ENCODE measurements at regions not wholly inside any gene's neighbourhood (a gene's known extent, or its start where the extent isn't known, plus 50 kb on each side); places are given as distances from the start of the nearest gene placed in this dataset.

DNA sequence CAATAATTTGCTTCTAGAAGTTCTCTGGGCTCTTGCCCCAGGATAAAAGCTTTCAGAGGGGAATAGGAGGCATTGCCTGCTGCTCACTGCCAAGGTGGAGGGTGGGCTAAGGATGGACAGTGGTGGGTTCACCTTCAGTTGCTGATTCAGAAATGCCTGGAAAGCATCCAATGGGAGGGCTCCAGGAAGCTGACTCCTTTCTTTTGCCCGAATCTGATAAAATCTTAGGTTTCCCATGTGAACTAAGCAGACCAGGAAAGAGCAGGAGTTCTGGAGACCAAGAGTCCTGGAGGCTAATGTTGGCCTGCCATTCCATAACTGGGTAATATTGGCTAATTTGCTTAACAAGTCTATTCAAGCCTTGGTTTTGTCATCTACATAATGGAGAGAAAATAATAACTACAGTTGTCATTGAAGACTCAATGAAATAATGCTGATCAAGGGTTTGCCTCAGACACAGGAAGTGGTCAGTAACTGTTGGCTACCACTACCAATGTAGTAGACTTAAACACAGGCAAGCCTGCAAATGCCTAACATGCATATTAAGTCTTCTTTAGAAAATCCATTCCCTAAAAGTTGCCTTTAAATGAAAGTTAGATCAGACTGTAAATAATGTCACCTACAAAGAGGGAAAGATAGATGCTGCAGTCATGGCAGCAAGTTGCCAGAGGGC lies 528.4 kb upstream of the NBEA start:
- no peak for DNase-seq (ENCODE audit: low spot score)

DNA sequence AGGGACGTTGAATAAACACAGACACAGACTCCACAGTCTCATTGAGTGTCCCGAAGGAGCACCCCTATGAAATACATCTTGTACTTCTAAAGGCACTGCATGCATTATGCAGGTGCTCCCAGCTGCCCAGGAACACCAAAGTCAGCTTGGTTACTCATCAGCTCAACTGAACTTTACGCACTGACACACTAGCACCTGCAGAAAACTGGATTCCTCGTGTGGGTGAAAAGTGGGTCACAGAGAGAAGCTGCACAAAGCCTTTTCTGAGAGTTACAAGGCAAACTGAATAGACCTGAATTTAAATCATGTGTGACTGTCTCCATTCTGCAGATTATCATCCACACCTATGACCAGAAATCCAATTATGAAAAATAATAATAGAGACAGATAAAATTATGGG lies 527.5 kb upstream of the NBEA start:
- DNase-seq (ENCODE audit: low spot score) = no peak

DNA sequence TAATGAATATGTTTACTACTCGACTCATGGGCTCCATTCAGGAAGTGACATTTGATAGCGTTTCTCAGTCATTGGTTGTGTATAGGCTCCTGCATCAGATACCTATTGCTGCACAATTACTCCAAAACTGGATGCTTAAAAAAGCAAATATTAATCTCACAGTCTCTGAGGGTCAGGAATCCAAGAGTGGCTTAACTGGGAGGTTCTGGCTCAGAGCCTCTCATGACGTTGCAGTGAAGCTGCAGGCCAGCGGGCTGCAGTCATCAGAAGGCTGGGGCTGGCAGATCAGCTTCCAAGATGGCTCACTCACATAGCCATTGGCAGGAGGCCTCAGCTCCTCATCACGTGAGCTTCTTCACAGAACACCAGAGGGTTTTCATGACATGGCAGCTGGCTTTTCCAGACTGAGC lies 525.1 kb upstream of the NBEA start:
- no peak for DNase-seq (ENCODE audit: low spot score)

DNA sequence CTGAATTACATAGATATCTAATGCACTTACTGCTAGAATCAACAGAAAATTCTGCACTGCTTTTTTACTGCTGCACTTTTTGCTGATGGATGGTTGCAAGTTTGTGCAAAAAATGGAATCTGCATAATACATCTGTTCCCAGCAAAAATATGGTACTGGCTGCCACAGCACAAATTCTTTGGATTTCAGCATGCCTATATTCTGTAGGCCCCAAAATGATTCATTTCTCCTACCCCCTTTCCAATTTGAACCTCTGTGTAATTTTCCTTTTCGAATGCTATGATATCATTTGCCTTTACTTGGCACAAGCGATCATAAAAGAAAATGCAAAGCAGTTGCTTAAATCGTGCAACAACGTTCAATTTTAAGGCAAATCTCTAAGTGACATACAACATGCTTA lies 524.2 kb upstream of the NBEA start:
- DNase-seq (ENCODE audit: low spot score) = no peak

DNA sequence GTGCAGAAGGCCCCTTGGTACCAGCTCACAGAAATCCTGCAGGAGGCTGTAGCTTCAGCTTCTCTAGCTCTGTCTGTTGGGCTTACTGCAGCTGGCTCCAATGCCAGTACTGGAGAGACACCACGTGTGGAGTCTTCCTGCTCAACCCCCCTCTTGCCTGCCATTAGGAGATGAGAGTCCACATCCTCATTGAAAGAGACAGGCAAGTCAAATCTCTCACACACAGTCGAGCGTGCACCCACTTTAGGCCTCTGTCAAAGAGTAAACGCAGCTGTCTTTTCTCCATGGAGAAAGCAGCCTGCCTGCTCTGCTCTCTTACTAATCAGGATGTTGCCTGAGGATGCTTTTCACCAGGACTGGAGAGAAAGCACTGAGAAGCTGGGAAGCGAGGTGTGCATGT lies 523.0 kb upstream of the NBEA start:
- no peak for DNase-seq (ENCODE audit: low spot score)

DNA sequence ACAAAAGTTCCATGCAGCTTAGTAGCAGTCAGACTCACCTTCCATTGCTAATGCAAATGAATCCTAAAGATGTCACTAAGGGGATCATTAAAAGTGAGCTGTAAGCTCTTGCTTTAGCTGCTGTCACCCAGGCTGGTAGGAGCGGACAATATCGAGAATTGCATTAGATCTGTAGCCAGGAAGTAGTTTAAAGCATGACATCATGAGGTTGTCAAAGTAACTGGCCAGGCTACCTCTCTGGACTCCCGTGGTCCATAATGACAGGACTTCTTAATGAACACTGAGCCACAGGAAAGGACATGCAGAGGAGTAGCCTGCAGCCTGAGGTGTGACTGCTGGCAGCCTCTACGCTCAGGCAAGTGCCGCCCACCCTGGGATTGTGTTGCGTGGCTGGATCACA lies 522.3 kb upstream of the NBEA start:
- no peak for DNase-seq (ENCODE audit: low spot score)

DNA sequence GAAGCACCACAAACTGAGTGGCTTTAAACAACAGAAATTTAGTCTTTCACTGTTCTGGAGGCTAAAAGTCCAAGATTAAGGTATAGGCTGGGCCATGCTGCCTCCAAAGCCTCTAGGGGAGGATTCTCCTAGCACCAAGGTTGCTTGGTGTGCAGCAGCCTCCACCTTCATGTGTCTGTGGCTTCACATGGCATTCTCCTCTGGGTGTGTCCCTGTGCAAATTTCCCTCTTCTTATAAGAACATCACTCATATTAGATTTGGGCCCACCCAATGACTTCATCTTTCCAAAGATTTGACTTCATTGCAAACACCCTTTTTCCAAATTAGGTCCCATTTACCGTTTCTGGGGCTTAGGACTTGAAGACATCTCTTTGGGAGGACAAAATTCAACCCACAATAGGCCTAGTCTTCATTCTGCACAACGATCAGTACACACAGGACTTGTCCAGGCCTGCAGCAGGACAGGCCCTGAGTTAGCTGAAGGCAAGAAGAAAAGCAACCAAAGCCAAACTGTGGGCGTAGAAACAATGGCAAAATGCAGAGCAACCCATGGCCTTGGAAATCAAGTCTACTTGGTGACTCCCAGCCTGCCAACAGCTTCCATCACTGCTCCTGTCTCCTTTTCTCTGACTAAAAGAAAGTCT lies 521.2 kb upstream of the NBEA start:
- DNase-seq (ENCODE audit: low spot score) = no peak

DNA sequence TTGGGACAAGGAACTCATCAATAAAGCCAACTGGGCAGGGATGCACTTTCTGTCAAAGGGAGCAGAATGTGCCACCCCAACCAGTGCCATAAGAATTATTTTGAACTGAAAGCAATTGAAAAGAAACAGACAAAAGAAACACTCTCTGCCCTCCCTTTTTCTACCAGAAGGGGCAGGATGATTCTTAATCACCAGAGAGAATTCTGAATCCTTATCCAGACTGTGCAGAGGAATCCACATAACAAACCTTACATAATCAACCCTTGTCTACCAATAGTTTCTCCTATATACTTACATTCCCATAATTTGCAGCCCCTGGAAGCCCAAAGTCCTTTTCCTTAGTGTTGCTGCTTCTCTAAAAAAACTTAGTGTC lies 520.7 kb upstream of the NBEA start:
- no peak for DNase-seq (ENCODE audit: low spot score)

DNA sequence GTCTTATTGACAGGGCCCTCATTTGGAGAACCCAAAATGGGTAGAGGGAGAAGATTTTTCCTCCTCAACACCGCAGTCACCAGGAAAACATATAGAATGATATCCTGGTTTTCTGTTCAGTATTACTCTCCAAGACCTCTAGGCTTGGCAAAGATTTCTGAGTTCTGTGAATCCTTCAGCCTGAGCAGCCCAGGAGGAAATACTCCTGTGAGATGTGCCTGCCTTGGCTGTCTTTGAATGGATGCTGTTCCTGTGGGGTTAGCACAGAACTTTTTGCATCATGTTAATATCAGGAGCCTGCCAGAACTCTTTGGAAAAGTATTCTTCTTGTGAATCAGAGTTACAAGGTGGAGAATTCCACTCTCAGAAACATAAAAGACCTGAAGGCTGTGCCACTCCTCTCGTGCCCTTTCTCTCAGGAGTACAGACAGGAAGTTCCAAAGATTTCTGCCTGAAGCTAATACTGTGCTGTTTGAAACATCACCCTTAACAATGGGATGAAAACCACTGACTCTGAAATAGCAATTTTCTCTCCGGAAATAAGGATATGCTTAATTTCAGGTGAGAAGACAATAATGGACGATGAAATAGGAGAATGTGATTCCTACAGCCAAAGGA lies 520.1 kb upstream of the NBEA start:
- no peak for DNase-seq (ENCODE audit: low spot score)

DNA sequence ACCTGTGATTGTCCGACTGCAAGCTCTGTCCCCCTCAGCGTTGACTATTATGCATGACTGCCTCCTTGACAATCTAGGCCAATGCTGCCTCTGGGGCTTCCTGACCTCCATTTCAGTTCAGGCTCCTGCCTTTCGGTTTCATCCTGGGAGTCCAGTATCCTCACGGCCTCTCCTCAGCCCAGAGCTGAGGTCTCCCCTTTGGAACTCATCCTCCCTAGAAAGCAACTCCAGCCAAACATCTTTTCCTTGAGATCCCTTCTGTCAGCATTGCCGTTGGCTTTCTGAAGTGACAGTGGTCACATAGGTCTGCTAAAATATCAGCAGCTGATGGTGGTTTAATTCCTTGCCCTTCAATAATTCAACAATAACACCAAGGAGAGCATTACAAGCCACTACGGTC lies 519.1 kb upstream of the NBEA start:
- DNase-seq (ENCODE audit: low spot score) = no peak

DNA sequence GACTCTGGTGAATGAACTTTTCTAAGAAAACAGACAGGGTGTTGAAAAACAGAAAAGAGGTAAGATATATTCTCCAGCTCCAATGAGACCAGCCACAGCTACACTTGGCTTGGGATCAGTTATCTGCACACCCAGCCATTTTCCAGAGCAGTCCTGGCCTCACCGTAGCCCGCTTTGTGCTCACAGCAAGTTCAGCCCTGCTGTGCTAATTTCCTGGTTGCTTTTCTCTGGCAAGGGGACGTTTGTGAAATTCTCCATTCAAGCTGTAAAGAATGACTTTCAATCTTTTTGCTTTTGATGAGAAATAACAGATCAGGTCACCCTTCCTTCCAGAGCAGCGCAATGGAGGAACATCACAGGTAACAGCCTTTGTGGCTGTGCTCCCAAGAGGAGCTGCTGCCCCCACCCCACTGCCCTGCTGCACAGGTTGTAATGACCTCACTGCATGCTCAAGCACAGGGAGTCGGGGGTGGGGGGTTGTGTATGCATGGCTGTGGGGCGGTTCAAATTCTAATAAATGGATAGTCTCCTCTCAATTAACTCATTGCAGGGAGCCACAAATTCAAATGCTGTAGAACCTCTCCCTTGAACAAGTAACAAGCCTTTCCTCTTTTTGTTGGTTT lies 516.6 kb upstream of the NBEA start:
- no peak for DNase-seq (ENCODE audit: low spot score)

DNA sequence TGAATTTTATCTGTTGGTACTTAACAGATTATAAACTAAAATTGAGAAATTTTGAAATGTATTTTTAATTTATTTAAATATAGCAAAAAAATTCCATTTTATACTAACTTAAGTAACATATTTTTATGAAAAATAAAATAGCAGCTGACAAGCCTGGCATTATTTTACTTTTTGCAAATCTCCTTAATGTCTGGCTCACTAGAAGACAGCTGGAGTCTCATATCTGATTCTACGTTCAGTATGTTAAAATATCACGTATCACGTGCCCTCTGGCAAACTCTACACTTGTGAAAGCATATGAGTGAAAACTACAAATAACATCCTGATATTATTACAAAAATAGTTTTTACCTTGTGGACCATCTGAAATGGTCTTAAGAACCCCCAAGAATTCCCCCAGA lies 513.2 kb upstream of the NBEA start:
- DNase-seq (ENCODE audit: low spot score) = no peak

DNA sequence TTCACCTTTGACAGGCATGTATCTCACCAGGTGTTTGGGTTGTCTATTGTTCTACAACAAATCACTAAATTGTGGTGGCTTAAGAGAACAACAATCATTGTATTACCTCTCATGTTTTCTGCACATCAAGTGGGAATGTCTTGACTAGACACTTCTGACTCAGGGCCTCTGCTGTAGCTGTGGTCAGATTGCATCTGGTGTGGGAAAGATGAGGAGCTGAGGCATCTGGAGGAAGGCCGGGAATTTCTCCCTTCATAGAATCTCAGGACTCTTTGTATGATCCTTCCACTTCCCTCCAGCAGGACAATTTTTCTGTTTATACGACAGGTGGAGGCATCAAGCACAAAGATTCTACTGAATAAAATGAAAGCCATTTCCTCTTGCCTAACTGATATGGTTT lies 511.8 kb upstream of the NBEA start:
- no peak for DNase-seq (ENCODE audit: low spot score)

DNA sequence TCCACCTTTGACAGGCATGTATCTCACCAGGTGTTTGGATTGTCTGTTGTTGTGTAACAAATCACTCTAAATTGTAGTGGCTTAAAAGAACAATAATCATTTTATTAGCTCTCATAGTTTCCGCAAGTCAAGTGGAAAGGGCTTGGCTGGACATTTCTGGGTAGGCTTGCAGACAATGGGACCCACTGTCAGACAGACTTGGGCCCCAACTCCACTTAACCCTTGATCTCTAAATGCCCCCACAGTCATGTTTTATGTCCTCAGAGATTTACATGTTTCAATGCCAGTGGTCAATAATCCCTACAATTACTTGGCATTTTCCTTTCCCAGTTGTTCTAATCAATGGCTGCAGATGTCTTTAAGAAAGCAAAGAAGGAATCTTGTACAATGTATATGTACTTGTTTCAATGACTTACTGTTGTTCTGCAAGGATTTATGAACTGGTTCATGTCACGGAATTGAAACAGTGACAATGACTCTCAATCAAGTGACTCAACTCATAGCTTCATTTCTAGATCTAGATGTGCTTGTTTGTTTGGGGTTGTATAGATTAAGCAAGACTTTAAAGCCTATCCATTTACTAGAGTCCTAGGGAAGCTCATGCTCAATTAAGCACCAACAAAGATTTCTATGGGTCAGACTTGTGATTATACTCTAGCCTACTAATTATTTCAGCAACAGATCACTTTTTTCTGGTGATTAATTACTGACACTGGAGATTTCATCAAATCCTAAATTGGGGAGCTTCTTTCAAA lies 510.1 kb upstream of the NBEA start:
- no peak for DNase-seq (ENCODE audit: low spot score)

DNA sequence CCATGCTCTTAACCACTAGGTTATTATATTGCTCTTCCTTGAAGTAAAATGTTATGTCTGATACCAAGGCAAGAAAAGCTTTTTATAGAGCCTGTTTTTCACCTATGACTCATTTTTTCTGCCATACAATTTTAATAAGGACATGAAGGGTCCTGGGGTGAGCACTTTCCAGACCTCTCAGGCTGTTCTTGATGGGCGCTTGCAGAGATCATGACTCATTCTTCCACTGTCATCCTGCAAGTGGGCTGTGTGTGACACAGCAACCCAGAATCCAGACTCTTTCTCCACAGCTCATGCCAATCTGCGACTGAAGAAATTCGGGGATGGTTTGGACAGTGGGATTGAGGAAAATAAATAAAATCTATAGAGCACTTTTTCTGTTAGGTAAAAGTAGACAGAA lies 506.7 kb upstream of the NBEA start:
- no peak for DNase-seq (ENCODE audit: low spot score)

DNA sequence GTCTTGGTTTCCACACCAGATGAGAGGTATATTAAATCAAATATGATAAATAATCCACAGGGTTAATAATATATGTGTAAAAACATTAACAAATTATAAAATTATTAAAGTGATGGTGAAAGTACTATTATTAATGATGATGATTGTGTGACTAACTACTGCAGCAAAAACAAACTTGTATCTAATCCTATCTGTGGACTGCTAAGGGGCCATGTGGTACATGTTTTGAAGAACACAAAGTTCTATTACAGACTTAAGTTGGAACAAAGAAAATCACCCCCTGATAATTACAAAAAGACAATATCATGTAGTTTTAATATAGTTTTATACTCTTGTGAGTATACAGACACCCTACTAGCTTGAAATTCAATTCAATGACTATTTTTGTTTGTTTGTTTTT lies 504.2 kb upstream of the NBEA start:
- no peak for DNase-seq (ENCODE audit: low spot score)

DNA sequence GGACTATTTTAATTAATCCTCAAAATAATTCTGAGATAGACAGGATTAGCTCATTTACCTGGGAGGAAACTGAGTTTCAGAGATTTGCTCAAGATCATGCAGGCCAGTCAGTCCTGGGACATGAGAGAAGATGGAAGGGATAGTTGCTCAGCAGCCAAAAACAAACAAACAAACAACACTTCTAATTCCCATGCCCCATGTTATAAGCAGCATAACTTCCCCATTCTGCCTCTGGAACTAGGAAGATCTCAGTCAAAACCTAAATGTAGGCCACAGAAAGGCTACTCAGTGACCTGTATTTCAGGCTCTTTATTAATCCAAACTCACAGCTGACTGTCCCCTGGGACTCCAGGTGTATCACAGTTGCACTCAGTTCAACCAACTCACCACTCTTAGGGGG lies 489.2 kb upstream of the NBEA start:
- no peak for DNase-seq (ENCODE audit: low spot score)

DNA sequence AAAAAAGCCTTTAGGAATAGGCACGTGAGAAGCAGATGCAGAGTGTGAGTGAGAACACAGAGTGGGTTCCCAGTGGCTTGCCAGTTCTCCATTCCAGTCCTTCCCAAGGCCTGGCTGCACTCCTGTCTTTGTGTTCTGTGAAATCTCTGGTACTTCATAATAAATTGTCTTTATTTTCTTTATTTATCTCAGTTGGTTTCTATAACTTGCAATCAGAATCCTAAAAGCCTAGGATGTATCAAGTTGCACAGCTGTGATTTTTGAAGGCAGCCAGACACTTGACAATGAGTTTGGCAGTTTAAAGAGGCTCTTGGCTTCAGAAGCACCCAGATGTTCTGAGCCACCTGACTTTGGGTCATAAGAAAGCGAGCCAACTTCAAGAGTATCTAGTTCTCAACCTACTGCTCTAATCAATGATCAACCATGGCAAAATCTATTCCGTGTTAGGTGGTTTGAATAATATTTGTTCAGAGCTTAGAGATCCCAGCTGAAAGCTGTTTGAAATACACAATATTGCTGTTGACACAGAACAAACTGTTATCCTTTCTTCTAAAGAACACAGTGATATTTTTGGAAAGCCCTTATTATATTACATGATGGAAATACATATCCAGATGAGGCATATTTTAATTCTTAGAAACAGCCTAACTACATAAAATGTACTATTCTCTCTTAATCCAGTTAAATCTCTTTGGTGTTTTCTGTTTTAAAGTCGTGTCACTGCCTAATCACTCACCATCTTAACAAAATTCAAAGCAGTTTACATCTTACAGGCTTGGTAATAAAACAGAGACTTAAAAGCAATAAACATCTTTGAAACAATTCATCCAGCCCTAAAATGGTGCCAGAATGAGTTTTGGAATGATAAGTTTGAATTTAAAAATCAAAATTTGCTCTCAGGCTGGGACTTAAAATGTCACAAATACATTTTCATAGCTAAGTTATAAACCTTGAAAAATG lies 483.0 kb upstream of the NBEA start:
- DNase-seq (ENCODE audit: low spot score) = no peak

DNA sequence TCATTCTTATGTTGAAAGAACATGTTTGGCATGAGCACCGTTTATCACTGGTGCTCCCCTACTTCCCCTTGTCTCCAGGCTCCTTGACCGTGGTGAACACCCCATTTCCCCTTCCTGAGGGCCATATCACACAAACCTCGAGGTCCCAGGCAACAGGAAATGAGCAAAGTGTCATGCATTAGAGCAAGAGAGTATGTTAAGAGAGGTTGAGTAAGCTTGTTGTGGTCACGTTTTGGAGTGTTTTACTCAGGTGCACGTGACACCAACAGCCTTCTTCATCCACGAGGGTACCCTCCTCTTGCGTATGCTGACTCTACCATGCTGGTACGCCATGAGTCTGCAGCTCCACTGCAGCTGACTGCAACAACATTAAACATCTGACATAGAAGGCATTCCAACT lies 482.2 kb upstream of the NBEA start:
- DNase-seq (ENCODE audit: low spot score) = no peak

DNA sequence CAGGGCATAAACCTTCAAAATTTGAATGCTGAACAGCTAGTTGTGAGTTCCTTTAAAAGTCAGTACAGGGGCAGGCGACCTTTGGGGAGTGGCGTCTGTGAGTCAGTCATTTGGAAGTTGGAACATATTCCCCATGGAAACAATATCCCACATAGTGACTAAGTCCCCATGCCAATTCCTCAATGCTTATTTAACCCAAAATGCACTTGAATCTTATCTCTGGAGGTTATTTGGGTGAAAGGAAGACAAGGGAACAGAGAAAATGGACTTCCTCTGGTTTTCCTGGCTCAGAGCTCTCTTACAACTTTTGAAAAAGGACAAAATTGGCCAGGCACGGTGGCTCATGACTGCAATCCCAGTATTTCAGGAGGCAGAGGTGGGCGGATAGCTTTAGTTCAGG lies 479.2 kb upstream of the NBEA start:
- no peak for DNase-seq (ENCODE audit: low spot score)

DNA sequence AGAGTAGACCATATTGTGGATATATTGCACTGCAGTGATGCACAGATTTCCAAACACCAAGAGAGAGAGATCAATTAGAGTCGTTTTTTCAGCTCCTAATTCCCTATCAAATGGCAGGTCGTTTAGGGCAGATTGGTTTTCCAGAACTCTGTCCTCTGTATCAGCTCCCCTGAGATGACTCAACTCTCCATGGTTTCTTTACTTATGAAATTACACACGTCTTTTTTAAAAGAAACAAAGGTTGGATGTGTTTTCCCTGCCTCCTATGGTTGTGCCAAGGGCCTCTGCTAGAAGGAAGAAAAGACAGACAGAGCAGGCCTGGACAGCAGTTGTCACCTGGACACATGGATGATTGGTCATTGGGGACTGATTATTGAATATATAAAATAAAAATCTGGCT lies 478.1 kb upstream of the NBEA start:
- no peak for DNase-seq (ENCODE audit: low spot score)

Measured in D341Med (cell line).